SK-N-MC (cell line): ENCODE measurements at regions not wholly inside any gene's neighbourhood (a gene's known extent, or its start where the extent isn't known, plus 50 kb on each side); places are given as distances from the start of the nearest gene placed in this dataset.

Source experiments
- DNase-seq: peaks from one replicate; pipeline ENCODE4 v3.0.0-alpha.2; 2011; ENCODE audit warnings: low read depth, low spot score
- H3K27ac ChIP-seq: fragments of 200-600 bp; sonication (generic); 2 replicates; pipeline ENCODE4 v1.5.1; 2016; ENCODE audit warnings: mixed run types
- H3K36me3 ChIP-seq: fragments of 200-600 bp; sonication (generic); 2 replicates; pipeline ENCODE4 v1.6.1; 2017; ENCODE audit warnings: antibody characterized with exemption, low read length, mixed read lengths; ENCODE audit not compliant: insufficient read depth
- H3K4me3 ChIP-seq: fragments of 200-600 bp; sonication (generic); 2 replicates; pipeline ENCODE4 v1.5.1; 2016
- H3K9ac ChIP-seq: fragments of 200-600 bp; sonication (generic); 2 replicates; pipeline ENCODE4 v1.8.0; 2017; ENCODE audit warnings: mixed run types, mixed read lengths; ENCODE audit not compliant: insufficient read length
- H3K9me3 ChIP-seq: fragments of 200-600 bp; sonication (generic); 2 replicates; pipeline ENCODE4 v1.6.1; 2017; ENCODE audit warnings: low read depth, mild to moderate bottlenecking, antibody characterized with exemption, low read length, moderate library complexity, mixed read lengths
- EZH2 ChIP-seq: fragments of 200-600 bp; sonication (generic); IDR thresholded peaks from one replicate; pipeline ENCODE4 v1.6.1; 2017; ENCODE audit warnings: antibody characterized with exemption
- FOXP2 ChIP-seq: optimal IDR thresholded peaks from 2 replicates; pipeline ENCODE3; 2011; ENCODE audit warnings: mild to moderate bottlenecking, moderate library complexity; ENCODE audit not compliant: insufficient read depth; ENCODE audit errors: extremely low read length, control extremely low read depth
- POLR2AphosphoS5 ChIP-seq: IDR thresholded peaks from 2 replicates; pipeline ENCODE4 v1.6.1; 2012; ENCODE audit warnings: mild to moderate bottlenecking, low read depth, low read length, borderline replicate concordance

GRCh38 chr2:220175967-220176366 lies 548.5 kb downstream of the SLC4A3 start:
- Histone ChIP-seq H3K9me3 (no peaks in the 10 kb centered on the region), H3K9ac (no peak overlapping the region), H3K27ac (no peak overlapping the region), H3K4me3 (no peak overlapping the region), H3K36me3 (no peaks in the 10 kb centered on the region)
- TF ChIP-seq FOXP2 (no peak), EZH2 (no peak), POLR2AphosphoS5 (no peak)
- no peak for DNase-seq

- no peak for TF ChIP-seq EZH2
- TF ChIP-seq POLR2AphosphoS5: no peak
- TF ChIP-seq FOXP2: no peak
- H3K9ac ChIP-seq: no peak overlapping the region
- DNase-seq: no peak
- H3K27ac ChIP-seq: no peak overlapping the region
- H3K9me3 ChIP-seq: no peaks in the 10 kb centered on the region
- H3K4me3 ChIP-seq: no peak overlapping the region
- H3K36me3 ChIP-seq: no peaks in the 10 kb centered on the region
Observed at GRCh38 chr2:220178991-220179695, 551.7 kb downstream of the SLC4A3 start.

- DNase-seq: no peak
Observed at GRCh38 chr2:220181165-220181564, 553.7 kb downstream of the SLC4A3 start.

GRCh38 chr2:220182790-220183189 lies 555.4 kb downstream of the SLC4A3 start:
- H3K27ac ChIP-seq: no peak overlapping the region
- TF ChIP-seq FOXP2: no peak
- TF ChIP-seq POLR2AphosphoS5: no peak
- no peak for TF ChIP-seq EZH2
- H3K36me3 ChIP-seq: no peaks in the 10 kb centered on the region
- H3K9me3 ChIP-seq: no peaks in the 10 kb centered on the region
- H3K4me3 ChIP-seq: no peak overlapping the region
- H3K9ac ChIP-seq: no peak overlapping the region
- DNase-seq: no peak

More at GRCh38 chr2:220181165-220181564, 553.7 kb downstream of the SLC4A3 start:
- TF ChIP-seq FOXP2 (no peak), EZH2 (no peak), POLR2AphosphoS5 (no peak)
- Histone ChIP-seq H3K4me3 (no peak overlapping the region), H3K36me3 (no peaks in the 10 kb centered on the region), H3K27ac (no peak overlapping the region), H3K9me3 (no peaks in the 10 kb centered on the region), H3K9ac (no peak overlapping the region)

- Histone ChIP-seq H3K9me3 (no peaks in the 10 kb centered on the region), H3K36me3 (no peaks in the 10 kb centered on the region)
- TF ChIP-seq EZH2 (no peak), POLR2AphosphoS5 (no peak)
Observed at GRCh38 chr2:220185766-220186305, 558.4 kb downstream of the SLC4A3 start.

GRCh38 chr2:220188031-220188430 lies 560.6 kb downstream of the SLC4A3 start:
- Histone ChIP-seq H3K4me3 (no peak overlapping the region), H3K9ac (no peak overlapping the region), H3K27ac (no peak overlapping the region), H3K36me3 (no peaks in the 10 kb centered on the region), H3K9me3 (no peaks in the 10 kb centered on the region)
- no peak for DNase-seq
- TF ChIP-seq FOXP2 (no peak), POLR2AphosphoS5 (no peak), EZH2 (no peak)

More at GRCh38 chr2:220185766-220186305, 558.4 kb downstream of the SLC4A3 start:
- DNase-seq: no peak
- Histone ChIP-seq H3K27ac (no peak overlapping the region), H3K9ac (no peak overlapping the region), H3K4me3 (no peak overlapping the region)

- no peak overlapping the region for H3K9ac ChIP-seq
- TF ChIP-seq POLR2AphosphoS5 (no peak), FOXP2 (no peak), EZH2 (no peak)
- no peak overlapping the region for H3K4me3 ChIP-seq
- no peaks in the 10 kb centered on the region for H3K36me3 ChIP-seq
- no peak for DNase-seq
- H3K9me3 ChIP-seq: no peaks in the 10 kb centered on the region
- H3K27ac ChIP-seq: no peak overlapping the region
Observed at GRCh38 chr2:220191031-220191430, 563.6 kb downstream of the SLC4A3 start.

- no peaks in the 10 kb centered on the region for H3K36me3 ChIP-seq
- DNase-seq: no peak
- H3K4me3 ChIP-seq: no peak overlapping the region
- no peak overlapping the region for H3K27ac ChIP-seq
- no peaks in the 10 kb centered on the region for H3K9me3 ChIP-seq
- TF ChIP-seq EZH2 (no peak), FOXP2 (no peak), POLR2AphosphoS5 (no peak)
- no peak overlapping the region for H3K9ac ChIP-seq
Observed at GRCh38 chr2:220191737-220192136, 564.3 kb downstream of the SLC4A3 start.
